ENCODE measurements at regions not wholly inside any gene's neighbourhood (a gene's known extent, or its start where the extent isn't known, plus 50 kb on each side); places are given as distances from the start of the nearest gene placed in this dataset.
A peak's percentile ranks its signal among the peaks of the same experiment; 100 is the strongest.

DNA sequence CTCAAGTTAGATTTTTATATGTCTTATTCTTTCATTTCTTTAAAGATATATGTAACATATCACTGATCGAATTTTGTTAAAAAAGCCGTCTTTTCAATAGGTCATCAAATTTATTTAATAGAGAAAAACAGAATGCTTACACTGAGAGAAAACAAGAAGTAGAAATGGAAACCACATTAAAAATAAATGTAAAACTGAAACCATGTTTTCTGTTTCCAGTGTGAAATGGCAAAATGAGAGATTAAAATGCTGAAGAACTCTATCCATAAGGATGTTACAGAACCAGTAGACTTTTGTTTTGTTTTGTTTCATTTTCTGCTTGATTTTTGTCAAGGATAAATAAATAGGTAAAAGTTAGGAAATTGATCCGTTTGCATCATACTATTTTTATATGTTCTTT, 210.1 kb downstream of the PRDM9 start:
- H3K4me3 ChIP-seq (ENCODE audit: low read depth, low read length), result no peak overlapping the region
- TF ChIP-seq, protein P1, sequence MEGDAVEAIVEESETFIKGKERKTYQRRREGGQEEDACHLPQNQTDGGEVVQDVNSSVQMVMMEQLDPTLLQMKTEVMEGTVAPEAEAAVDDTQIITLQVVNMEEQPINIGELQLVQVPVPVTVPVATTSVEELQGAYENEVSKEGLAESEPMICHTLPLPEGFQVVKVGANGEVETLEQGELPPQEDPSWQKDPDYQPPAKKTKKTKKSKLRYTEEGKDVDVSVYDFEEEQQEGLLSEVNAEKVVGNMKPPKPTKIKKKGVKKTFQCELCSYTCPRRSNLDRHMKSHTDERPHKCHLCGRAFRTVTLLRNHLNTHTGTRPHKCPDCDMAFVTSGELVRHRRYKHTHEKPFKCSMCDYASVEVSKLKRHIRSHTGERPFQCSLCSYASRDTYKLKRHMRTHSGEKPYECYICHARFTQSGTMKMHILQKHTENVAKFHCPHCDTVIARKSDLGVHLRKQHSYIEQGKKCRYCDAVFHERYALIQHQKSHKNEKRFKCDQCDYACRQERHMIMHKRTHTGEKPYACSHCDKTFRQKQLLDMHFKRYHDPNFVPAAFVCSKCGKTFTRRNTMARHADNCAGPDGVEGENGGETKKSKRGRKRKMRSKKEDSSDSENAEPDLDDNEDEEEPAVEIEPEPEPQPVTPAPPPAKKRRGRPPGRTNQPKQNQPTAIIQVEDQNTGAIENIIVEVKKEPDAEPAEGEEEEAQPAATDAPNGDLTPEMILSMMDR (conservative IDR thresholded peaks at IDR 0.05; ENCODE audit: low read depth, low read length), result no peak

DNA sequence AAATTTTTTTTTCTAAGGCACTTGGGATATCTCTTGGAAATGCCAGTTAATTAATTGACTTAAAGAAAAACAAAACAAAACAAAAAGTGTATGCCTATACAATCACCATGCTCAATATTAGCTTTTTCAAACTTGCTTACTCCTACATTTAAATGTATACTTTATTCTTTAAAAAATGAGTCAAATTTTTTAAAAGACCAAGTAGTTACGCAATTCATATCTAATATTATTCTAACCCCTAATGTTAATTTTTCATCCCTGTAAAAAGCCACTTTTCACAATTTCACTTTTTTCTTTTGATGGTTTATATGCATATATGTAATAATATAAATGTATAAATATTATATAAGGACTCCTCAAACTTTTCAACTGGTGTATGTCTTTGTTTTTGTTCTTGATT, 211.2 kb downstream of the PRDM9 start:
- no peak for DNase-seq (ENCODE audit: low read depth)
- H3K4me3 ChIP-seq (ENCODE audit: low read depth, low read length), result no peak overlapping the region
- TF ChIP-seq, protein P1 (conservative IDR thresholded peaks at IDR 0.05; ENCODE audit: low read depth, low read length), result no peak

More for the DNA sequence above, 210.1 kb downstream of the PRDM9 start:
- no peak for DNase-seq (ENCODE audit: low read depth)

DNA sequence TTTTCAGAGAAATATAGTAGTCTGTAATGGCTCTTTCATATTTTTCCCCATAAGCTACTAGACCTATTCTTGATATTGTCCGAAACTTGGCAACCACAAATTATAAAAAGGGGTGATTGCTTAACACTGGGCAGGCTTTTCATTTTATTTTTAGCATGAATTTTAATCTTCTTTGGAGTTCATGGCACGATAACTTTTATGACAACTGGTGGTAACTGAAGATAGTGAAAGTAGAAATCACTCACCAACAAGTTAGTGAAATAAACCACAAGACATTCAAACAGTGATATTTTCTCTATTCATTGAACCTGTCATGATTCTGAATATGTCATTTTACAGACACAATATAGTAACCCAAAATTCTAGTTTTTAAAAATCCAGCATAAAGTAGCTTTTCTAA, 213.9 kb downstream of the PRDM9 start:
- TF ChIP-seq, protein P1 (conservative IDR thresholded peaks at IDR 0.05; ENCODE audit: low read depth, low read length), result no peak
- no peak overlapping the region for H3K4me3 ChIP-seq (ENCODE audit: low read depth, low read length)
- no peak for DNase-seq (ENCODE audit: low read depth)

DNA sequence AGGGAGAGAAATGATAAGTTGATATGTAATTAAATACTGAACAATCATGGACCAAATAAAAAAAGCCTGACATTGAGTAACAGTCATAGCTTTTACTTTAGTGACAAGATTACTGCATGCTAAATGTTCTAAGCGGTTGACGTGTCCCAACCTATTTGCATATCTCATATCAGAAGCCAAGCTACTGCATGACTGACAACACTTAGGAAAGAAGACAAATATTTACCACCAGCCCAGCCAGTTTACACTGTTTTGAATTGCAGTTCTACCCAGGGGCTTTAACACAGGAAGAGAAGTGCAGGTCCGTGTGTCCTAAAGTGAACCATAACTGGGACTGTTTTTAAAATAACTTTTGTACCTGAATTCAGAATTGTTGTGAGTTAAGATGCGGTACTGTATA, 219.9 kb downstream of the PRDM9 start:
- no peak for DNase-seq (ENCODE audit: low read depth)
- TF ChIP-seq, protein P1 (conservative IDR thresholded peaks at IDR 0.05; ENCODE audit: low read depth, low read length), result no peak

DNA sequence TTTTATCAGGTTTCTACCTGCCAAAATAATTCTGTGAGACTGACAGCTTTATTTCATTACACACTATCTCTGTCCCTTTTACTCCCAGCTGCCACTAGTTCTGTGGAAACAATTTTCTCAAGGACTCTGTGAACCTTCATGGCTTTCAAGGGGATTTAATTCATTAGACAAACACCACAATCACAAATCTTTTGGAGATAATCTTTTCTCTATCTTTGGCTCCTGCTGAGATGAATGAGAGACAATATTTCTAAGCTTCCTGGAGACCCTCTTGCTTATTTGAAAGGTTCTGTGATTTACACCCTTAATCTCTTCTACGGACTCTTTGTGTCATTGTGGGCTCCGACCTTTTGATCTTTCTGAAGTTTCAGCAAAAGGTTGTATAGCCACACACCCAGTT, 222.6 kb downstream of the PRDM9 start:
- no peak overlapping the region for H3K4me3 ChIP-seq (ENCODE audit: low read depth, low read length)
- TF ChIP-seq, protein P1 (conservative IDR thresholded peaks at IDR 0.05; ENCODE audit: low read depth, low read length), result no peak
- no peak for DNase-seq (ENCODE audit: low read depth)

More for the DNA sequence above, 219.9 kb downstream of the PRDM9 start:
- H3K4me3 ChIP-seq (ENCODE audit: low read depth, low read length), result no peak overlapping the region

DNA sequence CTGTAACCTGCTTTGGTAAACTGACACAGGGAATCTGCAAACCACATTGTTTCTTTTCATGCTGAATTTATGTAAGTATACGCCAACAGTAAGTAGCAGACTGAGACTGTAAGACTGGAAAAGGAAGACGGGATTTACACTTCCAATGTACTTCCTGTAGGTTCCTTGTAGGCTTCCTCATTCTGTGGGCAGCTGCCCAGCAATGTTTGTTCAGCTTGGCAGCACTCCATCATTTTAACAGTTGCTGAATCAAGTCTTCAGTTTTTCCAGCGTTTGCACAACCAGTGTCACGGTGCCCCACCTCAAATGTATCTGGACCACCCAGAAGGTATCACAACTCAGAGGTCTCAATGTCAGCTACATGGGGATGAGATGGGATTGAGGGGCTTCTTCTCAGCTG, 232.6 kb downstream of the PRDM9 start:
- no peak for DNase-seq (ENCODE audit: low read depth)
- TF ChIP-seq, protein P1 (conservative IDR thresholded peaks at IDR 0.05; ENCODE audit: low read depth, low read length), result no peak
- H3K4me3 ChIP-seq (ENCODE audit: low read depth, low read length), result no peak overlapping the region

DNA sequence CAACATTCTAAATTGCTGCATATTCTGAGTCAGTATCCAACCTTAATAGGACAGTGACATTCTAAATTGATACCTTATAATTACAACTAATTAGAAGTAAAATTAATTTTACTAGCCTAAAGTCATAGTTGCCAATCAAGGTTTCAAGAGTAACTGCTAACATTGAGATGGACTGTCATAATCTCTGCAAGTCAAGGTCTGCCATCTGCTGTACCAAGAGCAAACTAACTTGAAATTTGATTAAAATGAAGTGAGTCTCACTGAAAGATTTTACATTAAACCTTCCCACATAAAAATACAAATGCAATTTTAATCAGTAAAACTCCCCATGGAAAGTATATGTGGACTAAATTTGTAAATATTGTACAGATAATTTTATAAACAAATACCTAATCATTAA, 235.3 kb downstream of the PRDM9 start:
- no peak for DNase-seq (ENCODE audit: low read depth)
- no peak overlapping the region for H3K4me3 ChIP-seq (ENCODE audit: low read depth, low read length)
- TF ChIP-seq, protein P1 (conservative IDR thresholded peaks at IDR 0.05; ENCODE audit: low read depth, low read length), result peak; percentile 20

Data from epithelial cell of proximal tubule (primary cell).